ENCODE measurements at regions not wholly inside any gene's neighbourhood (a gene's known extent, or its start where the extent isn't known, plus 50 kb on each side); places are given as distances from the start of the nearest gene placed in this dataset.

- no peak overlapping the region for H3K27ac ChIP-seq
- in situ Hi-C loops (cut with MboI; ENCODE audit: low sequenced_read_pairs in 4 of 4) (no loop called here), intact Hi-C loops (cut with DNase I; ENCODE audit: low total_unique reads) (no loop called here)
- H3K4me1 ChIP-seq: no peaks in the 10 kb centered on the region
- H3K27me3 ChIP-seq: no peaks in the 10 kb centered on the region
- ATAC-seq: no peak
- no peak for DNase-seq
- TF ChIP-seq, protein P1, sequence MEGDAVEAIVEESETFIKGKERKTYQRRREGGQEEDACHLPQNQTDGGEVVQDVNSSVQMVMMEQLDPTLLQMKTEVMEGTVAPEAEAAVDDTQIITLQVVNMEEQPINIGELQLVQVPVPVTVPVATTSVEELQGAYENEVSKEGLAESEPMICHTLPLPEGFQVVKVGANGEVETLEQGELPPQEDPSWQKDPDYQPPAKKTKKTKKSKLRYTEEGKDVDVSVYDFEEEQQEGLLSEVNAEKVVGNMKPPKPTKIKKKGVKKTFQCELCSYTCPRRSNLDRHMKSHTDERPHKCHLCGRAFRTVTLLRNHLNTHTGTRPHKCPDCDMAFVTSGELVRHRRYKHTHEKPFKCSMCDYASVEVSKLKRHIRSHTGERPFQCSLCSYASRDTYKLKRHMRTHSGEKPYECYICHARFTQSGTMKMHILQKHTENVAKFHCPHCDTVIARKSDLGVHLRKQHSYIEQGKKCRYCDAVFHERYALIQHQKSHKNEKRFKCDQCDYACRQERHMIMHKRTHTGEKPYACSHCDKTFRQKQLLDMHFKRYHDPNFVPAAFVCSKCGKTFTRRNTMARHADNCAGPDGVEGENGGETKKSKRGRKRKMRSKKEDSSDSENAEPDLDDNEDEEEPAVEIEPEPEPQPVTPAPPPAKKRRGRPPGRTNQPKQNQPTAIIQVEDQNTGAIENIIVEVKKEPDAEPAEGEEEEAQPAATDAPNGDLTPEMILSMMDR (IDR thresholded peaks at IDR 0.05 in 4 of 5, conservative IDR thresholded peaks at IDR 0.05 in 1 of 5): no peak
- TF ChIP-seq POLR2A (IDR thresholded peaks at IDR 0.05): no peak
- H3K9me3 ChIP-seq: no peaks in the 10 kb centered on the region
- H3K4me3 ChIP-seq: no peak overlapping the region
- no peaks in the 10 kb centered on the region for H3K36me3 ChIP-seq
Observed at GRCh38 chr6:33875696-33876095, 71.9 kb upstream of the MLN start.

DNA sequence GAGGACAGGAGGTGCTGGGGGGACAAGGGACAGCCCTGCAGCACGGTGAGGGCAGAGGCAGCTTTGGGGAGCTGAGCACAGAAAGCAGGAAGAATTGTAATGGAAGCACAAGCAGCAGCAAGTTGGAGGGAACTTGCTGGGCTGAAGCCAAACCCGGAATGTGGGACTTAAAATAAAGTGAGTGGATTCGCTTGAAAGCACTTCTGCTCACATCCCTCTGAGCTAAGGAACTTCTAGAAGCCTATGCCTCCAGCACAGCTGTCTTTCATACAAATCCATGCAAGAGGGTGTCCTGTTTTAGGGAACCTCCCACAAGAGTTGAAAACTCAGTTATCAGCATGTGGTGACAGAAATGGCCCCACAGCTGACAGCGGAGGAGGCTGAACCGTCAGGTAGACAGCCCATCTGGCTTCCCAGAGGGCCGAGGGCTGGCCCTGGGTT, 71.4 kb upstream of the MLN start:
- in situ Hi-C loops (cut with MboI; ENCODE audit: low sequenced_read_pairs in 4 of 4): no loop called here
- Histone ChIP-seq H3K36me3 (no peaks in the 10 kb centered on the region), H3K27me3 (no peaks in the 10 kb centered on the region), H3K4me1 (no peaks in the 10 kb centered on the region), H3K9me3 (no peaks in the 10 kb centered on the region), H3K4me3 (no peak overlapping the region), H3K27ac (no peak overlapping the region)
- ATAC-seq: no peak
- no peak for TF ChIP-seq POLR2A (IDR thresholded peaks at IDR 0.05)
- TF ChIP-seq, protein P1 (IDR thresholded peaks at IDR 0.05 in 4 of 5, conservative IDR thresholded peaks at IDR 0.05 in 1 of 5): no peak
- intact Hi-C loops (cut with DNase I; ENCODE audit: low total_unique reads): no loop called here
- no peak for DNase-seq

DNA sequence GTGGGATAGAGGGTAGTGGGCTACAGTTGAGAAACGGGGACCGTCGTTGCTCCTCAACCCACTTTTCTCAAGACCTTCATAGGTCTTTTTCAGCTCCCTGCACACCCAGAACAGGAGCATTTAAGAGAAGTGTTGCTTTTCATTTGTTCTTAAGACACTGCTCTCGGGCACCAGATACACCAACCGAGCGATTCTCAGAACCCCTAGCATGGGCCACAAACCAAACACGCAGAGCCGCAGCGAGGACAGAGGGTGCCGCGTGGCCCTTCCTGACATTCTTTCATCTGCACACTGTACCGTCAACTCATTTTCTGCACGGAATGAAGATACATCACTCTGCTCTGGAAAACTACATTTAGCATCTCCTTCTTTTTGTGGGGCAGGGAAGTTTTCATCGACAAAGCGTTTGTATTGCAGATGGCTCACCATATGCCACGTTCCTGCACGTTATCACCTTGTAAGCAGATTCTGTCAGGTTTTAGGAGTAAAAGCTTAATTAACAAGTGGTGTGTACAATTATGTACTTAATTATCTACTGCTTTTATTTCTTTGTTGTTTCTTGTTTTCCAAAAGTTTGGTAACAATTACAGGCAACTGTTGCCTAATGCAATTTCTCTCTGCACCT, 70.4 kb upstream of the MLN start:
- no peaks in the 10 kb centered on the region for H3K27me3 ChIP-seq
- ATAC-seq (no peak), DNase-seq (no peak)
- intact Hi-C loops (cut with DNase I; ENCODE audit: low total_unique reads) (no loop called here), in situ Hi-C loops (cut with MboI; ENCODE audit: low sequenced_read_pairs in 4 of 4) (no loop called here)
- H3K4me3 ChIP-seq: no peak overlapping the region
- no peaks in the 10 kb centered on the region for H3K4me1 ChIP-seq
- TF ChIP-seq, protein P1 (IDR thresholded peaks at IDR 0.05 in 4 of 5, conservative IDR thresholded peaks at IDR 0.05 in 1 of 5): no peak
- no peak for TF ChIP-seq POLR2A (IDR thresholded peaks at IDR 0.05)
- H3K9me3 ChIP-seq: no peaks in the 10 kb centered on the region
- H3K36me3 ChIP-seq: no peaks in the 10 kb centered on the region
- H3K27ac ChIP-seq: no peak overlapping the region

DNA sequence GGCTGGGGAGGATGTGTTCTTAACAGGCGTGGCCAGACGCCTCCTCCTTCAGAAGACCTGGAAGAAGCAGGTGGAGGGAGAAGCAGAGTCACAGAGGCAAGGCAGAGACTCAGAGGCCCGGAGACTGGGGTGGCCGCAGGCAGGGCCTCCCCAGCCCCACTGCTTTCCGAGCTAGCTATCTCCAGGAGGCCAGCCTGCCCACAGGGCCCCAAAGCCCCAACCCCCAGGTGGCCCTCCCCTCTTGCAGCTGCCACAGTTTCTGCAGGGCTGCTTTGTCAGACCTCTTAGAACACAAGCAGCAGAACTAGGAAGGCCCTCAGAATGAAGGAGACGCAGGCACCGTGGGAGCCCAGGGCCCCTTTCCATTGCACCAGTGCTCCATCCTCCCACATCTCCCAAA, 69.0 kb upstream of the MLN start:
- TF ChIP-seq, protein P1 (IDR thresholded peaks at IDR 0.05 in 4 of 5, conservative IDR thresholded peaks at IDR 0.05 in 1 of 5): no peak
- no peak for TF ChIP-seq POLR2A (IDR thresholded peaks at IDR 0.05)
- Histone ChIP-seq H3K9me3 (no peaks in the 10 kb centered on the region), H3K4me3 (no peak overlapping the region), H3K4me1 (no peaks in the 10 kb centered on the region), H3K27me3 (no peaks in the 10 kb centered on the region), H3K27ac (no peak overlapping the region), H3K36me3 (no peaks in the 10 kb centered on the region)
- DNase-seq (no peak), ATAC-seq (no peak)
- intact Hi-C loops (cut with DNase I; ENCODE audit: low total_unique reads): no loop called here
- in situ Hi-C loops (cut with MboI; ENCODE audit: low sequenced_read_pairs in 4 of 4): no loop called here
